Esophagus muscularis mucosa (tissue), 3 donors: ENCODE measurements at regions not wholly inside any gene's neighbourhood (a gene's known extent, or its start where the extent isn't known, plus 50 kb on each side); places are given as distances from the start of the nearest gene placed in this dataset.
"Not testable (repeated sequence)": the region's sequence is repeated elsewhere in the genome, so short reads cannot be mapped to it uniquely, and the experiment has no call there.

Experiments used
- POLR2A ChIP-seq: fragments of 450-650 bp; IDR thresholded peaks from one replicate; pipeline ENCODE4 v1.6.1; 2017; ENCODE audit warnings: antibody characterized with exemption, moderate library complexity, mild to moderate bottlenecking, low read depth
- TF ChIP-seq, protein P1 (sequence below), 3 experiments: fragments of 200-600 bp in 2 of 3; fragments of 450-650 bp in 1 of 3; sonication (generic) in 2 of 3; IDR thresholded peaks; one replicate each; pipeline ENCODE4 v1.5.1; 2017 to 2019; ENCODE audit warnings: antibody characterized with exemption in 3 of 3, mild to moderate bottlenecking in 2 of 3, moderate library complexity in 1 of 3

DNA sequence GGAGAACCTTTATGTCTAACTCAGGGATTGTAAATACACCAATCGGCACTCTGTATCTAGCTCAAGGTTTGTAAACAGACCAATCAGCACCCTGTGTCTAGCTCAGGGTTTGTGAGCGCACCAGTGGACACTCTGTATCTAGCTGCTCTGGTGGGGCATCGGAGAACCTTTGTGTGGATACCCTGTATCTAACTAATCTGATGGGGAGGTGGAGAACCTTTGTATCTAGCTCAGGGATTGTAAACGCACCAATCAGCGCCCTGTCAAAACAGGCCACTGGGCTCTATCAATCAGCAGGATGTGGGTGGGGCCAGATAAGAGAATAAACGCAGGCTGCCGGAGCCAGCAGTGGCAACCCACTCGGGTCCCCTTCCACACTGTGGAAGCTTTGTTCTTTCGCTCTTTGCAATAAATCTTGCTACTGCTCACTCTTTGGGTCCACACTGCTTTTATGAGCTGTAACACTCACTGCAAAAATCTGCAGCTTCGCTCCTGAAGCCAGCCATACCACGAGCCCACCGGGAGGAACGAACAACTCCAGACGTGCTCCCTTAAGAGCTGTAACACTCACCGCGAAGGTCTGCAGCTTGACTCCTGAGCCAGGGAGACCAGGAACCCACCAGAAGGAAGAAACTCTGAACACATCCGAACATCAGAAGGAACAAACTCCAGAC, 1673.2 kb upstream of the B3GALT2 start:
- TF ChIP-seq, protein P1, sequence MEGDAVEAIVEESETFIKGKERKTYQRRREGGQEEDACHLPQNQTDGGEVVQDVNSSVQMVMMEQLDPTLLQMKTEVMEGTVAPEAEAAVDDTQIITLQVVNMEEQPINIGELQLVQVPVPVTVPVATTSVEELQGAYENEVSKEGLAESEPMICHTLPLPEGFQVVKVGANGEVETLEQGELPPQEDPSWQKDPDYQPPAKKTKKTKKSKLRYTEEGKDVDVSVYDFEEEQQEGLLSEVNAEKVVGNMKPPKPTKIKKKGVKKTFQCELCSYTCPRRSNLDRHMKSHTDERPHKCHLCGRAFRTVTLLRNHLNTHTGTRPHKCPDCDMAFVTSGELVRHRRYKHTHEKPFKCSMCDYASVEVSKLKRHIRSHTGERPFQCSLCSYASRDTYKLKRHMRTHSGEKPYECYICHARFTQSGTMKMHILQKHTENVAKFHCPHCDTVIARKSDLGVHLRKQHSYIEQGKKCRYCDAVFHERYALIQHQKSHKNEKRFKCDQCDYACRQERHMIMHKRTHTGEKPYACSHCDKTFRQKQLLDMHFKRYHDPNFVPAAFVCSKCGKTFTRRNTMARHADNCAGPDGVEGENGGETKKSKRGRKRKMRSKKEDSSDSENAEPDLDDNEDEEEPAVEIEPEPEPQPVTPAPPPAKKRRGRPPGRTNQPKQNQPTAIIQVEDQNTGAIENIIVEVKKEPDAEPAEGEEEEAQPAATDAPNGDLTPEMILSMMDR (IDR thresholded peaks at IDR 0.05) = not testable (repeated sequence)
- not testable (repeated sequence) for TF ChIP-seq POLR2A
